Activated CD4-positive, alpha-beta T cell treated with anti-CD3 and anti-CD28 coated beads, Interleukin-2, amount 50 U/mL, for 24 hours (primary cell): ENCODE measurements at regions not wholly inside any gene's neighbourhood (a gene's known extent, or its start where the extent isn't known, plus 50 kb on each side); places are given as distances from the start of the nearest gene placed in this dataset.

Source experiments
- DNase-seq, 2 donors: peaks; one replicate each; pipeline ENCODE4 v3.0.0-alpha.2; 2020; ENCODE audit warnings: low read depth in 1 of 2, low spot score in 1 of 2

- no peak for DNase-seq
Measured at GRCh38 chr5:163386352-163386751, 51.0 kb upstream of the CCNG1 start.

GRCh38 chr5:163387589-163388343, 49.6 kb upstream of the CCNG1 start:
- no peak for DNase-seq
